ENCODE measurements at regions not wholly inside any gene's neighbourhood (a gene's known extent, or its start where the extent isn't known, plus 50 kb on each side); places are given as distances from the start of the nearest gene placed in this dataset.

DNA sequence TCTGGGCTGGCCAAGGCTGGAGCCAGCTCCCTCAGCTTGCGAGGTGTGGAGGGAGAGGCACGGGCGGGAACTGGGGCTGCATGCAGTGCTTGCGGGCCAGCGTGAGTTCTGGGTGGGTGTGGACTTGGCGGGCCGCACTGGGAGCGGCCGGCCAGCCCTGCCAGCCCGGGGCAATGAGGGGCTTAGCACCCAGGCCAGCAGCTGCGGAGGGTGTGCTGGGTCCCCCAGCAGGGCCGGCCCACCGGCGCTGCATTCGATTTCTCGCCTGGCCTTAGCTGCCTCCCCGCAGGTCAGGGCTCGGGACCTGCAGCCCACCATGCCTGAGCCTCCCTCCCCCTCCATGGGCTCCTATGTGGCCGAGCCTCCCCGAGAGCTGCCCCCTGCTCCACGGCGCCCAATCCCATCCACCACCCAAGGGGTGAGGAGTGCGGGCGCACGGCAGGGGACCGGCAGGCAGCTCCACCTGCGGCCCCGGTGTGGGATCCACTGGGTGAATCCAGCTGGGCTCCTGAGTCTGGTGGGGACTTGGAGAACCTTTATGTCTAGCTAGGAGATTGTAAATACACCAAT lies 302.6 kb upstream of the ADAMTS16 start:
- Histone ChIP-seq H3K27me3 (ENCODE audit: insufficient read depth, low read length) (no peaks in the 10 kb centered on the region), H3K27ac (ENCODE audit: low read length) (no peak overlapping the region), H3K4me1 (ENCODE audit: insufficient read depth, low read length) (no peaks in the 10 kb centered on the region), H3K9me3 (ENCODE audit: insufficient read depth, low read depth, low read length) (no peaks in the 10 kb centered on the region), H3K4me3 (ENCODE audit: low read length) (no peak overlapping the region), H3K9ac (ENCODE audit: low read depth, low read length) (no peak overlapping the region), H3K36me3 (ENCODE audit: insufficient read depth, low read depth, low read length) (no peaks in the 10 kb centered on the region)

DNA sequence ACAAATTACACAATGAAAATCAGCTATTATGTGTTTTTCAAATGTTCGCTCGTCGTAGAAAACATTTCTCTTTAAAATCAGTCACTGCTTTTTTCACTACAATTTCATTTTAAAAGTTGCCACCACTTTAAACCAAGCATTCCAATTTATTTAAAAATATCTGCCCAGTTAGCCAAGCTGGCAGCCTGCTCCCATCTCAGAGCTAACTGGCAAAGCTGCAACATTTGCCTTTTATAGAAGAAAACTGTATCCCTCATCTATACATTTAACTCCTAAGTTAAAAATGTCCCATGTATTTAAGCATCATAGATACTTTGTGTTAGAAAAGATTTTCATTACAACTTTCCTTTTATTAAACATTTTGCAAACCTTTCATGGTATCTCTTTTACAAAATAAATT lies 294.9 kb upstream of the ADAMTS16 start:
- Histone ChIP-seq H3K36me3 (ENCODE audit: insufficient read depth, low read depth, low read length) (no peaks in the 10 kb centered on the region), H3K27ac (ENCODE audit: low read length) (no peak overlapping the region), H3K9ac (ENCODE audit: low read depth, low read length) (no peak overlapping the region), H3K27me3 (ENCODE audit: insufficient read depth, low read length) (no peaks in the 10 kb centered on the region), H3K9me3 (ENCODE audit: insufficient read depth, low read depth, low read length) (no peaks in the 10 kb centered on the region), H3K4me3 (ENCODE audit: low read length) (no peak overlapping the region), H3K4me1 (ENCODE audit: insufficient read depth, low read length) (no peaks in the 10 kb centered on the region)

DNA sequence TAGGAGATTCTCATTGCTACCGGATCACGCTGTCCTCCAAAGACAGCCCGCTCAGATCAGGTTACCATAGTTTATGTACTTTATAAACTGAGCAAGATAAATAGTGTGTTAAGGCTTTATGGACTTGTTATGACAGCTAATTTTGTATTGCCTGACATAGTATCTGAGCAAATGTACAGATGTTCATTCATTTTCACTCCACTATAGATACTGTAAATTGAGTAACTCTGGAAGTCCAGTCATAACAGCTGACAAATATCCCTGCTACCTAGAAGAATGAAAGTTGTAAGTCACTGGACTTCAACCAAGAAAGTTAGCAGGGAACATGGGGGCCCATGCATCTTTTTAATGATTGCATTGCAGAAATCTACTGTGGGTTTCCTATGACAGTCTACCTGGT lies 292.4 kb upstream of the ADAMTS16 start:
- H3K4me1 ChIP-seq (ENCODE audit: insufficient read depth, low read length): no peaks in the 10 kb centered on the region
- H3K27me3 ChIP-seq (ENCODE audit: insufficient read depth, low read length): no peaks in the 10 kb centered on the region
- H3K27ac ChIP-seq (ENCODE audit: low read length): no peak overlapping the region
- no peak overlapping the region for H3K4me3 ChIP-seq (ENCODE audit: low read length)
- H3K9me3 ChIP-seq (ENCODE audit: insufficient read depth, low read depth, low read length): no peaks in the 10 kb centered on the region
- no peak overlapping the region for H3K9ac ChIP-seq (ENCODE audit: low read depth, low read length)
- H3K36me3 ChIP-seq (ENCODE audit: insufficient read depth, low read depth, low read length): no peaks in the 10 kb centered on the region

DNA sequence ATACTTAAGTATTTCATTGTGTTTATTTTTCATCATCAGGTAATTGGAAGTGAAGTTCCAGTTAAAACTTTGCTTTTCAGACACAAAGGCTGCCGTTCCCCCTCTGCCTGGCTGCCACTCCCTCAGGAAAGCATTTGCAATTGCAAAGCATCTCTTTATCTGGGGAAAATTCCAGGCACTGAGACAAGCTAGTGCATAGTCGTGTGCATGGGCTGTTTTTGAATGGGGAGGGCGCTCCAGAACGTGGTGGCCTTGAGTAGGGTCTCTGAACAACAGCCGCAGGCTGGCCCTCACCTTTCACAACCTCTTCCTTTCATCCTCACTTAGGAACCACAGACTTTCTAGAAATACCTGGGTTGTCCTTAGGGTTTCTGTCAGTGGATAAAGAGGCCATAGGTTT lies 285.1 kb upstream of the ADAMTS16 start:
- Histone ChIP-seq H3K4me1 (ENCODE audit: insufficient read depth, low read length) (peaks cover 3% of the 10 kb centered on the region; the same call in 1 of the 2 replicates), H3K27me3 (ENCODE audit: insufficient read depth, low read length) (no peaks in the 10 kb centered on the region), H3K36me3 (ENCODE audit: insufficient read depth, low read depth, low read length) (no peaks in the 10 kb centered on the region), H3K4me3 (ENCODE audit: low read length) (no peak overlapping the region), H3K9ac (ENCODE audit: low read depth, low read length) (no peak overlapping the region), H3K9me3 (ENCODE audit: insufficient read depth, low read depth, low read length) (no peaks in the 10 kb centered on the region), H3K27ac (ENCODE audit: low read length) (no peak overlapping the region)

DNA sequence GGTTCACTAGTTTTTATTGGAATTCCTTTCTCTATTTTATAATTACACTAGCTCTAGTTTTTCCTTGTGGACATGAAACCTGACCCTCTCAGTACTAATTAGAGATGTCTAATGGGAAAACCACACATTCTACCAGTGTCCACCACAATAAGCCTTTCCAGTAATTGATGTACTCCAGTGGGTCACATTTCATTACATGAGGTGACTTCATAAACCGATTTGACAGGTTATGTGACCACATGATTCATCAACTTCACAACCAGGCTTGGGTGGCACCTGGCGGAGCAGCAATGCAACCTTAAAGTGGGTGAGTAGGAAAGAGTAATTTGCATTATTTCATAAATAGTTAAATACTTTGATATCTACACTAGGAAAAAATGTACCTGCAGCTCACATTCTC lies 284.2 kb upstream of the ADAMTS16 start:
- Histone ChIP-seq H3K4me1 (ENCODE audit: insufficient read depth, low read length) (peaks cover 3% of the 10 kb centered on the region; the same call in 1 of the 2 replicates), H3K27me3 (ENCODE audit: insufficient read depth, low read length) (no peaks in the 10 kb centered on the region), H3K27ac (ENCODE audit: low read length) (no peak overlapping the region), H3K4me3 (ENCODE audit: low read length) (no peak overlapping the region), H3K9ac (ENCODE audit: low read depth, low read length) (no peak overlapping the region), H3K36me3 (ENCODE audit: insufficient read depth, low read depth, low read length) (no peaks in the 10 kb centered on the region), H3K9me3 (ENCODE audit: insufficient read depth, low read depth, low read length) (no peaks in the 10 kb centered on the region)

DNA sequence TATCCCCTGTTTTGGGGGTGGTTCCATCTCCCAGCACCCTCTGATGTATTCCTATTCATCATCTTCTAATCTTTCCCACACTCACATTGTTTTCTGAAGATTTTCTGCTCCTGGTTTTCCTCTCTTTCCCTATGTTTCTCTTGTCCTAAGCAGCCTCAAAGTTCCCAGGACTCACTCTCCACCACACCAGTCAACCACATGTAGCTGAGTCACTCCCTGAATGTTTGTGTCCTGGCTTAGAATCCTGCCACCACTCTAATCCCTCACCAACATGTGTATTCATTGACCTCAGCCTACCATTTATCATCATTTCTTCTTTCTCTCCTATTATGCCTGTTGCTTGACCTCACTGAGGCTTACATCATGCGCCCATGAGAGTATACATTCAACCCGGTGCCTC lies 282.4 kb upstream of the ADAMTS16 start:
- Histone ChIP-seq H3K4me3 (ENCODE audit: low read length) (no peak overlapping the region), H3K9me3 (ENCODE audit: insufficient read depth, low read depth, low read length) (no peaks in the 10 kb centered on the region), H3K9ac (ENCODE audit: low read depth, low read length) (no peak overlapping the region), H3K36me3 (ENCODE audit: insufficient read depth, low read depth, low read length) (no peaks in the 10 kb centered on the region), H3K4me1 (ENCODE audit: insufficient read depth, low read length) (peaks cover 3% of the 10 kb centered on the region; the same call in 1 of the 2 replicates), H3K27ac (ENCODE audit: low read length) (no peak overlapping the region), H3K27me3 (ENCODE audit: insufficient read depth, low read length) (no peaks in the 10 kb centered on the region)

DNA sequence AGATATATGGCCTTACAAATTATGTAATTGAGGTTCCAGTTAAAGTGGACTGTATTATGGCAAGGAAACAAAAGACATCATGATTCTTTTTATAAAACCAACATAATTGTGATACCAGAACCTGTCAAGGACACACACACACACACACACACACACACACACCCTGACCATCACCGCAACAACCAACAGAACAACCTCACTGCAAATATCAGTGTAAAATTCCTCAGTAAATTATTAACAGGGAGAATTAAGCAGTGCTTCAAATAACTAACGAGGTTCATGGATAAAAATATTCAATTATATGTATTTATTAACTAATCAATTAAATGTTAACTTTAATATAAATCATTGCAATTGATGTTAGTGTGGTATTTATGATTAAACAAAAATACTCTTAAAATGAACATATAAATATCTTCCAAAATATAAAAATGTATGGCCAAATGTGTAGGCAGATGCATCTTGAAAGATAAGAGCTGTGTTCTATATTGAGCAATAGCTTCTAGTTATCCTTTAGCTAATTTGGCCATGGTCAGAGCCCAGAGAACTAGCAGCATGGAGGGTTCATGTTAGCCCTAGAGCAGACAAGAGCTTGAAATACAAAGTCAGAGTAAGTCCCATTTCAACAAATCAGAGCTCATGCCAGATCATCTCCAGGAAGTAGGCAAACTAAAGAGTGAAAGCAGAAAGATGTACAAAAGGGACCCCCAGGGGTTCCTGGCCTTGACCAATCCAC lies 280.5 kb upstream of the ADAMTS16 start:
- Histone ChIP-seq H3K9ac (ENCODE audit: low read depth, low read length) (no peak overlapping the region), H3K27me3 (ENCODE audit: insufficient read depth, low read length) (no peaks in the 10 kb centered on the region), H3K27ac (ENCODE audit: low read length) (no peak overlapping the region), H3K9me3 (ENCODE audit: insufficient read depth, low read depth, low read length) (no peaks in the 10 kb centered on the region), H3K36me3 (ENCODE audit: insufficient read depth, low read depth, low read length) (no peaks in the 10 kb centered on the region), H3K4me3 (ENCODE audit: low read length) (no peak overlapping the region), H3K4me1 (ENCODE audit: insufficient read depth, low read length) (peaks cover 3% of the 10 kb centered on the region; the same call in 1 of the 2 replicates)

DNA sequence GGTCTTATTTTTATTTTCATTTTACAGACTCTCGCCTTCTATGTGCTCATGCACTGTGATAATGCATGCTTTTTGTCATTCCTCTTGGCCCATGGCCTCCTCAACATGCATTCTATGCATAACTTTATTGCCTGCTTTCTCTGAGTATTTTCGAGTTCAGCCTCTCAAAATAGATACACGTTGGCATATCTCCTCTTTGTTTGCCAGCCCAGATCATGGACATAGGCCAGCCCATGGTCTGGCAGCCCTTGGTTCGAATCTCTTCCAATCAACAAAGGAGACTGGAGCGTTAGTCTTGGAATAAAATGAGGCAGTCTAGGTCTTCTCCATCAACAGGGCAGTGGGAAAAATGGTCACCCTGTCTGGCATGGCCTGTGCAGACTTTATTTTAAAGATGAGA lies 279.5 kb upstream of the ADAMTS16 start:
- Histone ChIP-seq H3K36me3 (ENCODE audit: insufficient read depth, low read depth, low read length) (no peaks in the 10 kb centered on the region), H3K9me3 (ENCODE audit: insufficient read depth, low read depth, low read length) (no peaks in the 10 kb centered on the region), H3K4me3 (ENCODE audit: low read length) (no peak overlapping the region), H3K27ac (ENCODE audit: low read length) (no peak overlapping the region), H3K9ac (ENCODE audit: low read depth, low read length) (no peak overlapping the region), H3K27me3 (ENCODE audit: insufficient read depth, low read length) (no peaks in the 10 kb centered on the region), H3K4me1 (ENCODE audit: insufficient read depth, low read length) (no peaks in the 10 kb centered on the region)

DNA sequence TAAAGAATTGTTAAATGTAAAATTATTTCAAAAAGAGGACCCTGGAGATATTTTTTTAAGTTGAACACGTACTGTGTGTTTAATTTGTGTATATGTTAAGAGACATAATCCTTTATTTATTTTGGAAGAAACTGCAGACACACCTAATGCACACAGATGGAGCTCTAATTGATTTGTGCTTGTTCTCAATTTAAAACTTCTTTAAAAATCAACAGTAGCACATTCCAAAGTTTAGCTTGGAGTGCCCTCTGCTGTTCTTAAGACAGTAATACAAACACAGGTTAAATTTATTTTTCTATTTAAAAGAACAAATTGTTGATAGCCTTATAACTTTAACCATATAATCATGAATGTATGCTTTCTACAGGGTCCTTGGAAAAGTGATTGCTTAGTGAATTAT lies 277.6 kb upstream of the ADAMTS16 start:
- H3K27me3 ChIP-seq (ENCODE audit: insufficient read depth, low read length): no peaks in the 10 kb centered on the region

DNA sequence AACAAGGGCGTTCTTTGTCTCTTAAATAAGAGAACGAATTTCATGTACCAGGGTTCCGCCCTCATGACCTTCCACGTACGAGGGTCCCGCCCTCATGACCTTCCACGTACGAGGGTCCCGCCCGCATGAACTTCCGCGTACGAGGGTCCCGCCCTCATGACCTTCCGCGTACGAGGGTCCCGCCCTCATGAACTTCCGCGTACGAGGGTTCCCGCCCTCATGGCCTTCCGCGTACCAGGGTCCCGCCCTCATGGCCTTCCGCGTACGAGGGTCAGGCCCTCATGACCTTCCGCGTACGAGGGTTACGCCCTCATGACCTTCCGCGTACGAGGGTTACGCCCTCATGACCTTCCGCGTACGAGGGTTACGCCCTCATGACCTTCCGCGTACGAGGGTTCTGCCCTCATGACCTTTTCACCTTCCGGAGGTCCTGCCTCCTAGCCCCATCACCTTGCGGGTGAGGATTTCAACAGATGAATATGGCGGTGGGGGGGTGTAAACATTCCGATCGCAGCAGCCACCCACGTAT lies 273.9 kb upstream of the ADAMTS16 start:
- Histone ChIP-seq H3K4me1 (ENCODE audit: insufficient read depth, low read length) (no peaks in the 10 kb centered on the region), H3K36me3 (ENCODE audit: insufficient read depth, low read depth, low read length) (no peaks in the 10 kb centered on the region), H3K4me3 (ENCODE audit: low read length) (no peak overlapping the region), H3K9me3 (ENCODE audit: insufficient read depth, low read depth, low read length) (no peaks in the 10 kb centered on the region), H3K9ac (ENCODE audit: low read depth, low read length) (no peak overlapping the region), H3K27ac (ENCODE audit: low read length) (no peak overlapping the region), H3K27me3 (ENCODE audit: insufficient read depth, low read length) (no peaks in the 10 kb centered on the region; the same call in 1 of the 2 replicates)

More for the DNA sequence above, 277.6 kb upstream of the ADAMTS16 start:
- H3K4me1 ChIP-seq (ENCODE audit: insufficient read depth, low read length): no peaks in the 10 kb centered on the region
- no peak overlapping the region for H3K4me3 ChIP-seq (ENCODE audit: low read length)
- no peak overlapping the region for H3K27ac ChIP-seq (ENCODE audit: low read length)
- H3K9me3 ChIP-seq (ENCODE audit: insufficient read depth, low read depth, low read length): no peaks in the 10 kb centered on the region
- no peaks in the 10 kb centered on the region for H3K36me3 ChIP-seq (ENCODE audit: insufficient read depth, low read depth, low read length)
- H3K9ac ChIP-seq (ENCODE audit: low read depth, low read length): no peak overlapping the region

DNA sequence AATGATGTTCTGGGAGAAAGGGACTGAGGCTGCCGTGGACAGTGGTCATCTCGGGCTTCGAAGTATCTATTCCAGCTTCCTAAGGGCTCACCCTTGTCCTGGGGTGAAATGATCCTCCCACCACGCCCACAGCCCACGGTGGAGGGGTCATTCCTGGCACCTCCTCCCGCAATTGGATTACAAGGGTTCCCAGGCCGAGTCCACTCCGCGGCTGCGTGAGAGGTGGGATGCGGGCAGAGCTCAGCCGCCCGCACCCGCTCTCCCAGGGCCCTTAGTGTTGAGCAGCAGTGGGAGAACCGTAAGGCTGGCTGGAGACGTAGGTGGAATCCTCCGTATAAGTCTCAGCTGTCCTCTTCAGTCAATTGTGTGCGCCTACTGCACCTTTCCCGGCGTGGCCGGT lies 273.3 kb upstream of the ADAMTS16 start:
- no peak overlapping the region for H3K27ac ChIP-seq (ENCODE audit: low read length)
- no peak overlapping the region for H3K4me3 ChIP-seq (ENCODE audit: low read length)
- H3K4me1 ChIP-seq (ENCODE audit: insufficient read depth, low read length): no peaks in the 10 kb centered on the region
- H3K9ac ChIP-seq (ENCODE audit: low read depth, low read length): no peak overlapping the region
- H3K27me3 ChIP-seq (ENCODE audit: insufficient read depth, low read length): no peaks in the 10 kb centered on the region; the same call in 1 of the 2 replicates
- no peaks in the 10 kb centered on the region for H3K9me3 ChIP-seq (ENCODE audit: insufficient read depth, low read depth, low read length)
- H3K36me3 ChIP-seq (ENCODE audit: insufficient read depth, low read depth, low read length): no peaks in the 10 kb centered on the region

DNA sequence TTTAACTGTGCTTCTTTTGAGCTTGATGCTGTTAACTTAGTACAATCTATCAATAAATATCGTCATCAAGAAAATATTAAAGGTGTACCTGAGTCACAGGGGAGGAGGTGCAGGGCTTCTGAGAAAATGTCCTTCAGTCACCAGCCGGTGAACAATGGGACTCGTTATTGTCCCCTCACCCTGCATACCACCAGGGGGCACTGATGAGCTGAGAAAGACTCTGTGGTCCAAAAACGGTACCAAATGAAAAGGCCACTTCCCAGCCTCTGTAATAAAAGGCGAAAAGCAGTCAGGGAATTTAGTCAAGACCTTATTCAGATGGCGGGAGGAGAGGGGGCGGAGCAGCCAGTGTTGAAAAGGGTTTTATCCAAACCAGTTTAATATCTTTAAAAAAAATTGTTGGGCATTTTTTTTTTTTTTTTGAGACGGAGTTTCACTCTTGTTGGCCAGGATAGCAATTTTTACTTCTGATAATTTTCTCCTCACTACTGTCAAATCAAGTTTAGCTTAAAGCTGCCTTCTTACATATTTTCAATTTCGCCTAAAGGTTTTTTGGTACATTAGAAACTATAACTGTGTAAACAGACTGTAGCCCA lies 271.9 kb upstream of the ADAMTS16 start:
- no peaks in the 10 kb centered on the region for H3K4me1 ChIP-seq (ENCODE audit: insufficient read depth, low read length)
- no peak overlapping the region for H3K9ac ChIP-seq (ENCODE audit: low read depth, low read length)
- no peaks in the 10 kb centered on the region; the same call in 1 of the 2 replicates for H3K27me3 ChIP-seq (ENCODE audit: insufficient read depth, low read length)
- H3K9me3 ChIP-seq (ENCODE audit: insufficient read depth, low read depth, low read length): no peaks in the 10 kb centered on the region
- H3K27ac ChIP-seq (ENCODE audit: low read length): no peak overlapping the region
- no peak overlapping the region for H3K4me3 ChIP-seq (ENCODE audit: low read length)
- no peaks in the 10 kb centered on the region for H3K36me3 ChIP-seq (ENCODE audit: insufficient read depth, low read depth, low read length)

Data from iPS-20b (cell line).